Brain pericyte (primary cell): ENCODE measurements at regions not wholly inside any gene's neighbourhood (a gene's known extent, or its start where the extent isn't known, plus 50 kb on each side); places are given as distances from the start of the nearest gene placed in this dataset.
A peak's percentile ranks its signal among the peaks of the same experiment; 100 is the strongest.

ENCODE experiments used
- DNase-seq: peaks from one replicate; pipeline ENCODE4 v3.0.0-alpha.2; 2012; ENCODE audit warnings: low read depth, low spot score

DNA sequence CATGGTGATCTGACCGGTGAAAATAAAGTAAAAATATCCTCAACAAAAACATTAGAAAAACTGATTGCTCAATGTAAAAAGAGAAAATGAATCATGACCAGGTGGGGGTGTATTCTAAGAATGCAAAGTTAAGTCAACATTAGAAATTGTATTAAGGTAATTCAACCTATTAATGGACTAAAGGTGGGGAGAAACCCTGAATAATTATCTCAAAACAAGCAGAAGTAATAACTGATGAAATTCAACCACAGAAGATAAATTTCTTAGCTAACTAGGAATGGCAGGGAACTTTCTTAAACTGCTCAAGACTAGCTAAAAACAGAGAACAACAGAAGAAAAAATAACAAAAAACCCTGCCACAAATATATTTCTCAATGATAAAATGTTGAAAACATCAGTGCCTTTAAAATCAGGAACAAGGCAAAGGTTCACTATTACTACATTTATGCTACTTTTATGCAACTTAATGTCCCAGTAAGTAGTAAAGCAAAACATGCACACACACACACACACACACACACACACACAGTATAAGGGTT is 204.4 kb upstream of the THBS1 start:
- DNase-seq: no peak

DNA sequence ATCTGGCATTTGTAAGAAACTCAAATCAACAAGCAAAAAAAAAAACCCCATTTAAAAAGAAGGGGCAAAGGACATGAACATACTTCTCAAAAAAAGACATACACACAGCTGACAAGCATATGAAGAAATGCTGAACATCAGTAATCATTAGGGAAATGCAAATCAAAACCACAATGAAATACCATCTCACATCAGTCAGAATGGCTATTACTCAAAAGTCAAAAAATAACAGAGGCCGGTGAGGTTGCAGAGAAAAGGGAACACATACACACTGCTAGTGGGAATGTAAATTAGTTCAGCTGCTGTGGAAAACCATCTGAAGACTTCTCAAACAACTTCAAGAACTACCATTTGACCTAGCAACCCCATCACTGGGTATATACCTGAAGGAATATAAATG is 199.4 kb upstream of the THBS1 start:
- no peak for DNase-seq

GRCh38 chr15:39388118-39388517 is 192.8 kb upstream of the THBS1 start:
- DNase-seq: no peak

GRCh38 chr15:39391230-39391629 is 189.6 kb upstream of the THBS1 start:
- DNase-seq: no peak

- DNase-seq: no peak
Observed at GRCh38 chr15:39392469-39393047, 188.3 kb upstream of the THBS1 start.

DNA sequence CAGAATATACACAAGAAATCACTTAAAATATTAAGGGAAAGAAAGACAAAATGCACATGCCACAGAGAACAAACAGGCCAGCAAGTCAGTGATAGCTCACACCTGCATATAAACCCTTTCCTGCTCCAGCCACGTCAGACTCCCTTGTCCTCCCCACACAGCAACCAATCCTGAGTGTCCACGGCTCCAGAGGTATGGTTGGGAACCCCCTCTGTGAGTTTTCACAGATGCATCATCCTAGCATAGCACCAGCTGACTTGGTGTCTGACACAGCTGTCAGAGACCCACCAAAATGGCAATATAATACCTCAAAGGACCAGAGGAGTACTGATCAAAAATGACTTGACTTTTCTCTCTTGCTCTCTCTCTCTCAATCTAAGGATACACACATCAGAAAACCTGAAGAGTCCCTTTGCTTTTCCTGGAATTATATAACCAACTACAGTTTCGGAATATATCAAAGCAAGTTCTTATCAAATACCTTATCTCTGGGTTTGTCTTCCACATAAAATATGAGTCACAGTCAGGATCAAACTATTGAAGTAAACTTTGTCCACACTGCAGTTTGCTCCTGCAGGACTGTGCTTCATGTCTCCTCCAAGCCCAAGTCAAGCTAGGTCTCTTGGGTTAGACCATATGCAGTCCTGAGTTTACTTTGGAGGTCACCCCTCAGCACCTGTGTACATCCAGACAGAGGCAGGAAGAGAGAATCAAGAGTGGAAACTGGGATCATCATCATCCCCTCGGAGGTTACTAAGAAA is 187.1 kb upstream of the THBS1 start:
- no peak for DNase-seq

- DNase-seq: no peak
Observed at GRCh38 chr15:39394496-39394895, 186.4 kb upstream of the THBS1 start.

GRCh38 chr15:39396979-39397615 is 183.8 kb upstream of the THBS1 start:
- DNase-seq: no peak

DNA sequence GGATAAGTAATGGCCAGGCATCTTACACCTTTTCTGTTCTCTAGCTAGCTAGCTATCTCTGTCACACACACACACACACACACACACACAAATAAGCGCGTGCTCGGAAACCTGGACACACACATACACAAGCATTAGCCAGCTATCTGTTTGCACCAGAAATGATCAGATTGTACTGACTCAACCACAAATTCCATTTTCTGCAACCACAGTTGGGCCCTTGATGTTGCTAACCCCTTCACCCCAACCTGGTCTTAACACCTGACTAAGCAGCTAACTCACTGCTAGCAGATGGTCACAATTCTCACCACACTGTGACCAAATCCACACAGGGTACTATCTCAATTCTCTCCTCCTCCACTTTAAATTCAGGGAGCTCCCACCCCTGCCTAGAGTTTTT is 183.0 kb upstream of the THBS1 start:
- DNase-seq: no peak

DNA sequence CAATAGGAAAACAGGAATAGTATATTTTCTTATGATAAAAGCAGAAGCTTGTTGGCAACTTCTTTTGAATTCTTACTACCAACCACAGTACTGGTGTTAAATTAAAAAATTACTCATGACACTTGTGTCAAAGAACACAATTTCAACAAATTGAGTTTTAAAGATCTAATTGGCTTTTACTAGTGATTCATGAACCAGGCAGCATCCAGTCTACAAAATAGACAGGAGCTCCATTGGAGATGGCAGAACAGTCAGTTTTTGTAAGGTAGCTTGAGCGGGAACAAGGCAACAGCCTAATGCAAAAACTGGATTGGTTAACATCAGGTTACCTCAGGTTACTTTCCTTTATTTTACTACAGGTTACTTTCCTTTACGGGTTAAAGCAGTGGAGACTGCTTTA is 181.3 kb upstream of the THBS1 start:
- DNase-seq: no peak

- DNase-seq: no peak
Observed at GRCh38 chr15:39400002-39400401, 180.9 kb upstream of the THBS1 start.

GRCh38 chr15:39400821-39401550 is 179.9 kb upstream of the THBS1 start:
- no peak for DNase-seq

- DNase-seq: peak; percentile 41
Observed at GRCh38 chr15:39403640-39404117, 177.2 kb upstream of the THBS1 start.

DNA sequence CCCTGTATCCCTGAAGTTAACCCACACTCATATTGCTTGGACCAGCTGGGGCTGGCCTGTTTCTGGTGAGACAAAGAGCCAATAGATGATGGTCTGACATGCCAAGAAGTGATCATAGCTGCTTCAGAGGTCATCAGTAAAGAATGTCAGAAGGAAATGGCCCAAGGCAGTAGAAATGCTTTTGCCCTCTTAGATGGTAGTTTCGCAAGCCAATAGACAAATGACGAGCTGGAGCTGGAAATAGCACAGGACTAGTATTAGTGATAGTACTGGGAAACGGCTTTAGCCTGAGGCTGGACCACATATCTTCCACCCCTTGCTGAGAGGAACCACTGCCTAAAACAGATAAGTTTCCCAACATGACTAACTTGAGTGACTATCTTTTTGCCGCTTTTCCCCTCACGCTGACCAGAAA is 176.1 kb upstream of the THBS1 start:
- DNase-seq: no peak

DNA sequence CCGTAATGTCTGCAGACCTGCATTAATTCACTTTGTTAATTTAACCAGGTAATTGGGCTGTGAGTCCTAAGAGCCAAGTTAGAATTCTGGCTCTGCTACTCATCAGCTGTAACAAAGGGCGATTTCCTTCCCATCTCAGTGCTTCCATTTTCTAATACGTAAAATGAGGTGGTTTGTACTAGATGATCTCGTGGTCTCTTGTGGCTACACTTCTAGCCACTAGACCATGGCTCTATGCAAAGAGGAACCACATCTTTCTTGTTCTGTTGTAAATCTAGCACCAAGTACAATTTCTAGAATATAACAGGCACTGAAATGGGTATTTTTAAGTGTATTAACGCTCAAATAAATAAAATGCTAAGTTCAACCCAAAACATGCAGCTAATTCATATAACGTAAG is 174.4 kb upstream of the THBS1 start:
- no peak for DNase-seq

GRCh38 chr15:39407116-39407515 is 173.8 kb upstream of the THBS1 start:
- no peak for DNase-seq

- no peak for DNase-seq
Observed at GRCh38 chr15:39409876-39410530, 170.9 kb upstream of the THBS1 start.

- no peak for DNase-seq
Observed at GRCh38 chr15:39411102-39411989, 169.5 kb upstream of the THBS1 start.

DNA sequence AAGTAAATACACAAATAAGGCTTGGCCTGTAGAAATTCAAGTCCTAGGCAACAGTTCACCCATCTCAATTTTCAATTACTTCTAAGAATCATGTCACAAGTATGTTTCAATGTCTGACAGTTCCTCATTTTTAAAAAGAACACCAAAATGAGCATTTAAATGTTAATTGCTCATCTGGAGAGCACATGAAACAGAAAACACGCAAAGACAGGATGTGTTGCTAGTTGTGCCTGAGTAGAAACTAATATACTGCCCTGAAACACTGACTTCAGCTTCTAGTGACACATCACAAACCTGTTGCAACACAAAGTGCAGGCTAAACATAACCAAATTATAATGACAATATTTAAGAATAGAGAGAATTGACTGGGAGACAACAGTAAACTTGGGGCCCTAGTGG is 167.3 kb upstream of the THBS1 start:
- DNase-seq: no peak

DNA sequence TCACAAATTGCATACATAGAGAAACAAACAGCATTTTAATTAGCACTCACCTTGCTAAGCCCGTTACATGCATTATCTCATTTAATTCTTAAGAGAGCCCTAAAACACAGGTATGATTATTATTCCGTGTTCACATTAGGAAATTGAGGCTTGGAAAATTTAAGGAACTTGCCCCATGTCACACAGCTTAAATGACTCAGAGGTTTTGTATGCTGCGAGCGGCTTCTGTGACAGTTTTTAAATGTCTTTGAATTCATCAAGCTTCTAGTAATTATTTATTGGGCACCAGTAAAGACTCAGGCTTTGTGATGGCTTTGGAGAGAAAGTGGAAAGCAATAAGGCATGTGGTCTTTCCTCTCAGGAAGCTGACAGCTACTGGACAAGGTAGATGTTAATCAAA is 166.7 kb upstream of the THBS1 start:
- no peak for DNase-seq
